ENCODE measurements at regions not wholly inside any gene's neighbourhood (a gene's known extent, or its start where the extent isn't known, plus 50 kb on each side); places are given as distances from the start of the nearest gene placed in this dataset.

DNA sequence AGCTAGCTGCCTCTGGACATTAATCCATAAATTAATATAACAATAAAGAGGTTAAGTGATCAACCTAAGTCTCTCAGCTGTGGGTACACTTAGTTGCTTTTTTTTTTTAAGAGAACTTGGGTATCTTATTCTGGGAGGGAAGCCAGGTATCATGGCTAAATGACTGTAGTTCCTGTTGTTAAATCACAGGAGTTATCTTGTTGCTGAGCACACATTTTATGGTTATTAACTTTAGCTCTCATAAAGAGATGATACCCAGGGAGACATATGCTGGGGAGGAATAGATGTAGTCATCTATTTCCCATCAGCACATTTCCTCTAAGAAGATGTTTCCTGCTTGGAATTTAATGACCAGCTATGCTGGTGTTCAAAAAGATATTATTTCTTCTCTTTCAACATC is 227.8 kb downstream of the PTGER3 start:
- TF ChIP-seq, protein P1, sequence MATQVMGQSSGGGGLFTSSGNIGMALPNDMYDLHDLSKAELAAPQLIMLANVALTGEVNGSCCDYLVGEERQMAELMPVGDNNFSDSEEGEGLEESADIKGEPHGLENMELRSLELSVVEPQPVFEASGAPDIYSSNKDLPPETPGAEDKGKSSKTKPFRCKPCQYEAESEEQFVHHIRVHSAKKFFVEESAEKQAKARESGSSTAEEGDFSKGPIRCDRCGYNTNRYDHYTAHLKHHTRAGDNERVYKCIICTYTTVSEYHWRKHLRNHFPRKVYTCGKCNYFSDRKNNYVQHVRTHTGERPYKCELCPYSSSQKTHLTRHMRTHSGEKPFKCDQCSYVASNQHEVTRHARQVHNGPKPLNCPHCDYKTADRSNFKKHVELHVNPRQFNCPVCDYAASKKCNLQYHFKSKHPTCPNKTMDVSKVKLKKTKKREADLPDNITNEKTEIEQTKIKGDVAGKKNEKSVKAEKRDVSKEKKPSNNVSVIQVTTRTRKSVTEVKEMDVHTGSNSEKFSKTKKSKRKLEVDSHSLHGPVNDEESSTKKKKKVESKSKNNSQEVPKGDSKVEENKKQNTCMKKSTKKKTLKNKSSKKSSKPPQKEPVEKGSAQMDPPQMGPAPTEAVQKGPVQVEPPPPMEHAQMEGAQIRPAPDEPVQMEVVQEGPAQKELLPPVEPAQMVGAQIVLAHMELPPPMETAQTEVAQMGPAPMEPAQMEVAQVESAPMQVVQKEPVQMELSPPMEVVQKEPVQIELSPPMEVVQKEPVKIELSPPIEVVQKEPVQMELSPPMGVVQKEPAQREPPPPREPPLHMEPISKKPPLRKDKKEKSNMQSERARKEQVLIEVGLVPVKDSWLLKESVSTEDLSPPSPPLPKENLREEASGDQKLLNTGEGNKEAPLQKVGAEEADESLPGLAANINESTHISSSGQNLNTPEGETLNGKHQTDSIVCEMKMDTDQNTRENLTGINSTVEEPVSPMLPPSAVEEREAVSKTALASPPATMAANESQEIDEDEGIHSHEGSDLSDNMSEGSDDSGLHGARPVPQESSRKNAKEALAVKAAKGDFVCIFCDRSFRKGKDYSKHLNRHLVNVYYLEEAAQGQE (IDR thresholded peaks at IDR 0.05; ENCODE audit: low read depth) = no peak
- TF ChIP-seq TAF1 (IDR thresholded peaks at IDR 0.05; ENCODE audit: low read depth) = no peak
- no peak for TF ChIP-seq YY1 (IDR thresholded peaks at IDR 0.05; ENCODE audit: low read depth)
- TF ChIP-seq, protein P2, sequence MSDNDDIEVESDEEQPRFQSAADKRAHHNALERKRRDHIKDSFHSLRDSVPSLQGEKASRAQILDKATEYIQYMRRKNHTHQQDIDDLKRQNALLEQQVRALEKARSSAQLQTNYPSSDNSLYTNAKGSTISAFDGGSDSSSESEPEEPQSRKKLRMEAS (IDR thresholded peaks at IDR 0.05) = no peak
- TF ChIP-seq RAD21 (IDR thresholded peaks at IDR 0.05; ENCODE audit: low read depth) = no peak
- no peak for TF ChIP-seq CEBPB (IDR thresholded peaks at IDR 0.05)
- no peak for TF ChIP-seq TCF12 (IDR thresholded peaks at IDR 0.05; ENCODE audit: low read depth)
- TF ChIP-seq FOXM1 (IDR thresholded peaks at IDR 0.05; ENCODE audit: borderline replicate concordance, low read depth) = no peak
- TF ChIP-seq ZBTB7A (IDR thresholded peaks at IDR 0.05; ENCODE audit: low read depth) = no peak
- TF ChIP-seq TEAD4 (IDR thresholded peaks at IDR 0.05) = no peak
- no peak for TF ChIP-seq CREB1 (IDR thresholded peaks at IDR 0.05; ENCODE audit: low read depth)
- no peak for TF ChIP-seq NFIC (IDR thresholded peaks at IDR 0.05)
- TF ChIP-seq, protein P3, sequence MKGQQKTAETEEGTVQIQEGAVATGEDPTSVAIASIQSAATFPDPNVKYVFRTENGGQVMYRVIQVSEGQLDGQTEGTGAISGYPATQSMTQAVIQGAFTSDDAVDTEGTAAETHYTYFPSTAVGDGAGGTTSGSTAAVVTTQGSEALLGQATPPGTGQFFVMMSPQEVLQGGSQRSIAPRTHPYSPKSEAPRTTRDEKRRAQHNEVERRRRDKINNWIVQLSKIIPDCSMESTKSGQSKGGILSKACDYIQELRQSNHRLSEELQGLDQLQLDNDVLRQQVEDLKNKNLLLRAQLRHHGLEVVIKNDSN (IDR thresholded peaks at IDR 0.05) = no peak
- no peak for TF ChIP-seq EGR1 (IDR thresholded peaks at IDR 0.05)
- TF ChIP-seq EP300 (IDR thresholded peaks at IDR 0.05; ENCODE audit: borderline replicate concordance) = no peak

DNA sequence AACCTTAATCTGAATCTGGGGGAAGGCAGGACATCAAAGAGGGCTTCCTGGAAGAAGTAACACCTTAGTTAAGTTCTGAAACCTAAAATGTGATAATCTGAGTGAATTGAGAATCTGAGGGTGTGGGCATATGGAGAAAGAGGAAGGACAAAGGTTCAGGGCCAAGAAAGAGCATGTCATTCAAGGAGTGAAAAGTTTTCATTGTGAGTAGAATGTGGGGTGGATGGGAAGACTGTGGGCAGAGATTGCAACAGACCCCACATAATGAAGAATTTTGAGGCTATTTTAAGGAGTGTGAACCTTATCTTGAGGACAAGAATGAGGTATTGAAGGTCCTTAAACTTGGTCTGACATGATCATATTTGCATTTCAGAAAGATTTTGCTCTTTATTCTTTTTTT is 227.2 kb downstream of the PTGER3 start:
- TF ChIP-seq EGR1 (IDR thresholded peaks at IDR 0.05) = no peak
- no peak for TF ChIP-seq CREB1 (IDR thresholded peaks at IDR 0.05; ENCODE audit: low read depth)
- no peak for TF ChIP-seq RAD21 (IDR thresholded peaks at IDR 0.05; ENCODE audit: low read depth)
- no peak for TF ChIP-seq TCF12 (IDR thresholded peaks at IDR 0.05; ENCODE audit: low read depth)
- TF ChIP-seq TEAD4 (IDR thresholded peaks at IDR 0.05) = no peak
- no peak for TF ChIP-seq CEBPB (IDR thresholded peaks at IDR 0.05)
- TF ChIP-seq, protein P1 (IDR thresholded peaks at IDR 0.05; ENCODE audit: low read depth) = no peak
- TF ChIP-seq, protein P3 (IDR thresholded peaks at IDR 0.05) = no peak
- no peak for TF ChIP-seq NFIC (IDR thresholded peaks at IDR 0.05)
- no peak for TF ChIP-seq YY1 (IDR thresholded peaks at IDR 0.05; ENCODE audit: low read depth)
- TF ChIP-seq FOXM1 (IDR thresholded peaks at IDR 0.05; ENCODE audit: borderline replicate concordance, low read depth) = no peak
- TF ChIP-seq ZBTB7A (IDR thresholded peaks at IDR 0.05; ENCODE audit: low read depth) = no peak
- TF ChIP-seq, protein P2 (IDR thresholded peaks at IDR 0.05) = no peak

DNA sequence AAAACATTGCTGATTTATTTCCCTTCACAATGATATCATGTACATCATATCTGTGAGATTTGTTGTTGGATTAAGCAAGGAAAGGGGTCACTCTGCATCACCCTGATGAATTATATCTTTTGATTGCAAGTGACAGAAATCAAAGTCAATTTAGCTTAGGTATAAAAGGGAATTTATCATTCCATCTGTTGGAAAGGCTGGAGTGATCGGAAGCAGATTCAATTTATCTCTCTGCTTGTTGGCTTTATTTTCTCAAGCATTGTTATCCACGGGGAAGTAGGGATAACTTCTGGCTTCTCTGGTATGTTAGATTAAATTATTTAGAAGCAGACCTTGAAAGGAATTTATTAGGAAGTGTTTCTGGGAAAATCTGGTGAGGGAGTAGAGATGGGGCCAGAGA is 226.6 kb downstream of the PTGER3 start:
- no peak for TF ChIP-seq YY1 (IDR thresholded peaks at IDR 0.05; ENCODE audit: low read depth)
- TF ChIP-seq EP300 (IDR thresholded peaks at IDR 0.05; ENCODE audit: borderline replicate concordance) = no peak
- no peak for TF ChIP-seq TEAD4 (IDR thresholded peaks at IDR 0.05)
- TF ChIP-seq RAD21 (IDR thresholded peaks at IDR 0.05; ENCODE audit: low read depth) = no peak
- TF ChIP-seq, protein P1 (IDR thresholded peaks at IDR 0.05; ENCODE audit: low read depth) = no peak

DNA sequence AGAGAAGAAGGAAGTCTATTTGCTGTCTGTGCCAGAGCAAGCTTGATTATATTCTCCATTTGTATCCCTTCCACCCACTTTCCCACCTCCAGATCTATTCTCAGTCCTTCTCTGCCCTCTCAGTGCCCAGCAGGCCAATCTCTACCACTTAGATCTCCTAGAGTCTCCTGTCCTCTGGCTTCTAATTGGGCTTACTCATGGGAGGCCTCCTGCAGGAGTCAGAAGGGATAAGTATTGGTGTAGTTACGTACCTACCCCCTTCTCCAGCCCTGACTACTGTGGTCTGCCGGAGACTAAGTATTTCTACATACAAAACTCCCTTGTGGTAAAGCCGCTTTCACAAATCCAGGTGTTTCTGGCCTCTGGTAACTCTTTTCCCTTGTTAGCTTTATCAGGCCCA is 221.2 kb downstream of the PTGER3 start:
- TF ChIP-seq TCF12 (IDR thresholded peaks at IDR 0.05; ENCODE audit: low read depth) (no peak), CEBPB (IDR thresholded peaks at IDR 0.05) (no peak), TEAD4 (IDR thresholded peaks at IDR 0.05) (no peak), CREB1 (IDR thresholded peaks at IDR 0.05; ENCODE audit: low read depth) (no peak), FOXM1 (IDR thresholded peaks at IDR 0.05; ENCODE audit: borderline replicate concordance, low read depth) (no peak), EGR1 (IDR thresholded peaks at IDR 0.05) (no peak)
- TF ChIP-seq, protein P2 (IDR thresholded peaks at IDR 0.05) = no peak
- TF ChIP-seq, protein P3 (IDR thresholded peaks at IDR 0.05) = no peak
